Loucy (cell line): ENCODE measurements at regions not wholly inside any gene's neighbourhood (a gene's known extent, or its start where the extent isn't known, plus 50 kb on each side); places are given as distances from the start of the nearest gene placed in this dataset.

ENCODE experiments used
- EZH2phosphoT487 ChIP-seq: fragments of 200-600 bp; IDR thresholded peaks from 2 replicates; pipeline ENCODE4 v1.6.1; 2018; ENCODE audit warnings: antibody characterized with exemption, mild to moderate bottlenecking, moderate library complexity, borderline replicate concordance
- TF ChIP-seq, protein P1 (sequence below): fragments of 200-600 bp; sonication (generic); conservative IDR thresholded peaks from 2 replicates; pipeline ENCODE4 v1.5.1; 2014; ENCODE audit warnings: mild to moderate bottlenecking, antibody characterized with exemption, low read length

DNA sequence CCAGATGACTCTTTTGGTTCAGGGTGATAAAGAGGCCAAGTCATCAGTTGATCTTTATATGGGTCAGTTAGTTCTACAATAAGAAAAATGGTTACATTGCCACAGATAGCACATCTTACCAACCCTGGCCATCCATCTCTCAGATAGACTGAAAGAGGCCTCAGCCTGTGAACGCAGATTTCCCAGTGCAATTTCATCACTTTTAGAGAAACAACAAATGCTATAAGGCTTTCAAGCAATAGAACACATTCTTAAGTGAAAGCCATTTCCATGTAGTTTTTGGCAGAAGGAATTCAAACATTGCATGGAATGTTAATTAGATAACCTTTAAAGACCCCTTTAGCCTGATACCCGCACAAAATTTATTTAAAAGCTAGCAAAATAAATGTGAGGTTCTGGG lies 200.6 kb upstream of the ZBTB20 start:
- TF ChIP-seq, protein P1, sequence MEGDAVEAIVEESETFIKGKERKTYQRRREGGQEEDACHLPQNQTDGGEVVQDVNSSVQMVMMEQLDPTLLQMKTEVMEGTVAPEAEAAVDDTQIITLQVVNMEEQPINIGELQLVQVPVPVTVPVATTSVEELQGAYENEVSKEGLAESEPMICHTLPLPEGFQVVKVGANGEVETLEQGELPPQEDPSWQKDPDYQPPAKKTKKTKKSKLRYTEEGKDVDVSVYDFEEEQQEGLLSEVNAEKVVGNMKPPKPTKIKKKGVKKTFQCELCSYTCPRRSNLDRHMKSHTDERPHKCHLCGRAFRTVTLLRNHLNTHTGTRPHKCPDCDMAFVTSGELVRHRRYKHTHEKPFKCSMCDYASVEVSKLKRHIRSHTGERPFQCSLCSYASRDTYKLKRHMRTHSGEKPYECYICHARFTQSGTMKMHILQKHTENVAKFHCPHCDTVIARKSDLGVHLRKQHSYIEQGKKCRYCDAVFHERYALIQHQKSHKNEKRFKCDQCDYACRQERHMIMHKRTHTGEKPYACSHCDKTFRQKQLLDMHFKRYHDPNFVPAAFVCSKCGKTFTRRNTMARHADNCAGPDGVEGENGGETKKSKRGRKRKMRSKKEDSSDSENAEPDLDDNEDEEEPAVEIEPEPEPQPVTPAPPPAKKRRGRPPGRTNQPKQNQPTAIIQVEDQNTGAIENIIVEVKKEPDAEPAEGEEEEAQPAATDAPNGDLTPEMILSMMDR: no peak
- TF ChIP-seq EZH2phosphoT487: no peak
